ENCODE measurements at regions not wholly inside any gene's neighbourhood (a gene's known extent, or its start where the extent isn't known, plus 50 kb on each side); places are given as distances from the start of the nearest gene placed in this dataset.

DNA sequence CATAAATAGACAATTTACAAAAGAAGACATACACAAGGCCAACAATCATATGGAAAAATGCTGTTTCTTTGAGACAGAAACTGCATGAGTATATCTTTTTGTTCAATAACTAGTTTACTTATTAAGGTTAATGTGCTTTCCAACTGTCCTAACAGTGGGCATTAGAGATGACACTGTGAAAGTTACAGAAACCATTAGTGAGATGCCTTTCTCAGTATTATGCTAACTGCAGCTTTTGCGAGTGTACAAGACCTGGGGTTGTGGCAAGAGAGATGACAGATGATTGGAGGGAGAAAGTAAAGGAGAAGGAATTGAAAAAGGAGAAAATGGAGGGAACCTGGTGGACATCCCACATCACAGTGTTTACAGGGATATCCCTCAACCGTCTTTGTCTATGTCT lies 640.5 kb downstream of the ZPLD1 start:
- DNase-seq, result no peak

GRCh38 chr3:103077910-103078309 lies 643.1 kb downstream of the ZPLD1 start:
- no peak for DNase-seq

GRCh38 chr3:103082501-103082900 lies 647.7 kb downstream of the ZPLD1 start:
- no peak for DNase-seq

DNA sequence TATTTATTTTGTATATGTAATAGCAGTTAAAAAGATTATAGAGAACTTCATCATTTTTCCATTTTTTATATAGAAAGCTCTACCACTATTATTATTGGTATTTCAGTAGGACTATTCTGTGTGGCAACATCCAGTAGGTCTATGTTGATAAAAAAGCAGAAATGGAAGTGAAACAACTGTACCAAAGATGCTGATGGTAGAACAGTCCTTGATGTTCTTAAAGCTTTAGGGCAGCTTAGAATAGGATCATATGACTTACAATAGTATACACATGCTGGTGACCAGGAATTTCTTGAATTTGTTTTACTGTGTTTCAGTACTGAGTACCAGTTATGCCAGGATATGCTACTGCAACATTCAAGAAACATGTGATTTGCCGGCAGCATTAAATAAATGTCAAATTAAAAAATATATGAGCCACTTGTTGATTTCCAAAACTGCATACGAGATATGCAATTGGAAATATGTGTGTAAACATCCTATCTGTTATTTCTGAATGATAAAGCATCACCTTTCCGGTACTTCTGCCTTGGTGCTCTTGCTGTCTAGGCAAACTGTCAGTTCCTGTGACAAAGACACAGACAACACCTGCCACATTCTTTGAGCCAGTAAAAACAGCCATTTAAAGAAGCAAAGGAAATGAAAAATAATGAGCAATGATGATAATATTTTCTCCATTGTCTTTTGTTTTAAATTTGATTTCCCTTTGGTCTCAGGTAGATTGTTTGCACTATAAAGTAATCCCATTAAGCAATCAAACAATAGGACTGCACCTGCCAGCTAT lies 649.2 kb downstream of the ZPLD1 start:
- DNase-seq, result no peak

DNA sequence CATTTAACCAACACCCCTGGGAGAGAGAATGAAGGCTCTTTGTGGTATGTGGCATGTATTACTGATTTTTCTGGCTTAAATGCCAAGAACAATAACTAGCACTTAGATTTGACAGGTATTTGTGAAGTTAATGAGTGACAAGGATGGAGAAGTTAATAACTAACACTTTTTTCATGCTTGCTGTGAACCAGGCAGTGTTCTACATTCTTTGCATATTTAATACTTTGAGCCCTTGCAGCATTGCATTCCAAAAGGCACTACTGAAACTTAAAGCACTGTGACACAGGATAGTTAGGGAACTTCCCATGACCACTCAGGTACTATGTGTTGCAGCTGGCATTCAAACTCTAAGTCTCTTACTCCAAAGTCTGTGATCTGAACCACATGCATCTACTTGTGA lies 650.6 kb downstream of the ZPLD1 start:
- no peak for DNase-seq

DNA sequence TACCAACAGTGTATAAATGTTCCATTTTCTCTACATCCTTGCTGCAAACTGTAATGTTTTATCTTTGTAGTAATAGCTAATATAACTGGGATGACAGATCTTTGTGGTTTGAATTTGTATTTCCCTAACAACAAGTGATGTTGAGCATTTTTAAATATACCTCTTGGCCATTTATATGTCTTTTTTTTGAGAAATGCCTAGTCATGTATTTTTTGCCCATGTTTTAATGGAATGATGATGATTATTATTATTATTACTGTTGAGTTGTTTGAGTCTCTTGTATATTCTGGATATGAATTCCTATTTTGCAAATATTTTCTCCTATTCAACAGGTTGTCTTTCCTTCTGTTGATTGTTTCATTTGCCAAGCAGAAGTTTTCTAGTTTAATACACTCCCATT lies 654.9 kb downstream of the ZPLD1 start:
- no peak for DNase-seq

GRCh38 chr3:103105206-103105605 lies 670.4 kb downstream of the ZPLD1 start:
- DNase-seq, result no peak

DNA sequence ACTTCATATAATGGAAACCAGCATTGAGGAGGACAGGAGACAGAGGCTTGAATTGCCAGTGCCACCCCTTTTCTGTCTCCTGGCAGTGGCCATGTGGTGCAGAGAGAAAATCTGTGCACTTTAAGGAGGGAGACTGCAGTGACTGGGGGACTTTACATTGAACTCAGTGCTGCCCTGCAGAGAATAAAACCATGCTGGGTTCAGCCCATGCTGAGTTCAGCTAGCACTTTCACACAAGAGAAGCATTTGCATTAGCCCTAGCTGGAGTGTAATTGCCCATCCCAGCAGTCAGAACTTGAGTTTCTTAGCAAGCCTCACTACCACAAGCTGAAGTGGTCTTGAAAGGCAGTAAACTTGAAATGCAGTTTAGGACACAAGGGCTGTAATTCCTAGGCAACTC lies 677.5 kb downstream of the ZPLD1 start:
- DNase-seq, result no peak

- DNase-seq, result no peak
Measured at GRCh38 chr3:103126115-103126514, 691.3 kb downstream of the ZPLD1 start.

GRCh38 chr3:103127098-103127630 lies 692.3 kb downstream of the ZPLD1 start:
- DNase-seq, result no peak

DNA sequence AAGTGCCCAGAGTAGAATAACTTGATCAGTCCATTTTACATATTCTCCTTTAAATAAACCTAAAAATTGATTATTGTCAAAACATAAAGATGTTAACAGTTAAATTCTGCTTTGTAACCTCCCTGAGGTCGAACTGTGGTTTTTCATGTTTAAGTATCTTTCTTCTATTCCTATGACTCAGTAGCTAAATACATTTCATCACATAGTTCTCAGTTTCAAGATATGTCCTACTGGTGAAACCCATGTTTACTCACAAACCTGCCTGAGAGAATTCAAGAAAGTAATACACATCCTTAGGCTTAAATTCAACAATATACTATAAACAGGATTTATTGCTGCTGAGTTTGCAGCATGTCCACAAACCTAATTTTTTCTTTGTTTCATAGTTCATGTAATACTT lies 692.9 kb downstream of the ZPLD1 start:
- no peak for DNase-seq

GRCh38 chr3:103134023-103134724 lies 699.4 kb downstream of the ZPLD1 start:
- no peak for DNase-seq

GRCh38 chr3:103136621-103137020 lies 701.8 kb downstream of the ZPLD1 start:
- DNase-seq, result no peak

DNA sequence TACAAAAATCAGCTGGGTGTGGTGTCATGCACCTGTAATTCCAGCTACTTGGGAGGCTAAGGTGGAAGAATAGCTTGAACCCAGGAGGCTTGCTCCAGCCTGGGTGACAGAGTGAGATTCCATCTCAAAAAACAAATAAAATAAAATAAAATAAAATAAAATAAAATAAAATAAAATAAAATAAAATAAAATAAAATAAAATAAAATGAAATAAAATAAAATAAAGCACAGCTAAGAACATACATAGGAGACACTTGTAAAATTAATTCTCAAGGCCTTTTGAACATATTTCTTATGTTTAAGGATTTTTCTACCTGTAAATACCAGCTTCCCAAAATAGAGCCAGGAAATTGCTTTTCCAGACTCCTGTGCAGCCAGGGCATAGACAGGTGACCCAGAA lies 703.0 kb downstream of the ZPLD1 start:
- no peak for DNase-seq

- DNase-seq, result no peak
Measured at GRCh38 chr3:103158183-103158582, 723.4 kb downstream of the ZPLD1 start.

- DNase-seq, result no peak
Measured at GRCh38 chr3:103166890-103167289, 732.1 kb downstream of the ZPLD1 start.

GRCh38 chr3:103167850-103168249 lies 733.0 kb downstream of the ZPLD1 start:
- no peak for DNase-seq

GRCh38 chr3:103169289-103169688 lies 734.5 kb downstream of the ZPLD1 start:
- no peak for DNase-seq

GRCh38 chr3:103170651-103171050 lies 735.8 kb downstream of the ZPLD1 start:
- DNase-seq, result no peak

DNA sequence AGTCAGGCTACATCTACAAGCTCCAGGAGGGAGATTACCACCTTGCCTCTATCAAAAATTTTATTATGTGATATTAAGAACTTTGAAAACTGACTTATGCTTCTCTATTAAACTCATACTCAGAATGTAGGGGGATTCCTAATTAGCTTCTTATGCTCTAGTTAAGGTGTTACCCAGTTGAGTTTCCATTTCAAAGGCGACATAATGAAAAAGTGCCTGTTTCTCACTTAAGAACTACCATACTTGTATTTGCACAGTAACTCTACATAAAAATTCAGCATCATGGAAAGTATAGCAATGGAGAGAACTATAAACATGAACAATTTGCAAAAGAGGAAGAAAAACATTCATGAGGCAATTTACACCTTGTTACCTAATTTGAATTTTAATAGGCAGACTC lies 739.1 kb downstream of the ZPLD1 start:
- DNase-seq, result no peak

DNA sequence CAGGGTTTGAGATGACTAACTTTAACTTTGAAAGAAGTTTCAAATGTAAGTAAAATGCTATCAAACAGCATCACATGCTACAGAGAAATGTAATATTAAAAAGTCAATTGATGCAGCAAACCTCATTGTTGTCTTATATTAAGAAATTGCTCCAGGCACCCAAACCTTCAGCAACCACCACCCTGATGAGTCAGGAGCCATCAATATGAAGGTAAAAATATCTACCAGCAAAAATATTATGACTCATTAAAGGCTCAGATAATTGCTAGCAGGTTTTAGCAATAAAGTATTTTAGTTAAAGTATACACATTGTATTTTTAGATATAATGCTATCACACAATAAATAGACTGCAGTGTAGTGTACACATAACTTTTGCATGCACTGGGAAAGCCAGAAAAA lies 746.3 kb downstream of the ZPLD1 start:
- DNase-seq, result no peak

- no peak for DNase-seq
Measured at GRCh38 chr3:103184772-103185171, 750.0 kb downstream of the ZPLD1 start.

- DNase-seq, result no peak
Measured at GRCh38 chr3:103189941-103190340, 755.1 kb downstream of the ZPLD1 start.

- DNase-seq, result no peak
Measured at GRCh38 chr3:103195216-103195615, 760.4 kb downstream of the ZPLD1 start.

All from NCI-H187 treated with DMSO at 0.1 percent for 48 hours (cell line).